Brain microvascular endothelial cell (primary cell): ENCODE measurements at regions not wholly inside any gene's neighbourhood (a gene's known extent, or its start where the extent isn't known, plus 50 kb on each side); places are given as distances from the start of the nearest gene placed in this dataset.

Experiments
- DNase-seq: peaks from one replicate; pipeline ENCODE4 v3.0.0-alpha.2; 2020
- H3K27ac ChIP-seq: fragments of 250-450 bp; sonication (Bioruptor Pico); 2 replicates; pipeline ENCODE4 v1.5.1; 2020; ENCODE audit warnings: mild to moderate bottlenecking, moderate library complexity
- H3K27me3 ChIP-seq: fragments of 250-450 bp; sonication (Bioruptor Pico); replicated peaks from 2 replicates; pipeline ENCODE4 v1.5.1; 2020; ENCODE audit warnings: mild to moderate bottlenecking
- H3K36me3 ChIP-seq: fragments of 250-450 bp; sonication (Bioruptor Pico); replicated peaks from 2 replicates; pipeline ENCODE4 v1.5.1; 2020; ENCODE audit warnings: mild to moderate bottlenecking
- H3K4me3 ChIP-seq: 2 replicates; pipeline ENCODE4 v1.5.1; 2011; ENCODE audit warnings: low read depth, mild to moderate bottlenecking, control low read depth, low read length, moderate library complexity
- CTCF ChIP-seq: IDR thresholded peaks from 2 replicates; pipeline ENCODE4 v1.5.1; 2011; ENCODE audit warnings: low read depth, mild to moderate bottlenecking, moderate library complexity, low read length, control low read depth, inconsistent platforms; ENCODE audit errors: missing control alignments
- in situ Hi-C: cut with HindIII; loops from 2 replicates; pipeline ENCODE4 v1.10.0; 2017; ENCODE audit warnings: low sequenced_read_pairs, low pct_ligation_motif_present

DNA sequence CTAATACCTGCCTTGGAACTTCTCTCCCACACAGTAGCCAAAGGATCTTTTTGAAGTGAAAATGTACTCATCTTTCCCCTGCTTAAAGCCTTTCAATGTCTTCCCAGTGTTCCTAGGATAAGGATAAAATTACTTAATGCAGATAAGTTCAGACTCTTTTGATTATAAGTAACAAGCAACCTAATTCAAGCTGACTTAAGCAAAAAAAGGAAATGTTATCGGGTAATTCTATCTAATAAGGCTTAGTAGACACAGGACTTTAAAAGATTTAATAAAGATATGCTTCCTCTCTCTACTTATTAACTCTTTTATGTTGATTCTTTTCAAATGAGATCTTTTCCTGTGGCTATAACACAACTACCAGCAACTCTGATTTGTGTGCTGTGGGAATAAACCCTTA lies 284.2 kb downstream of the OXSM start:
- Histone ChIP-seq H3K27me3 (no peaks in the 10 kb centered on the region), H3K27ac (no peak overlapping the region), H3K36me3 (no peaks in the 10 kb centered on the region), H3K4me3 (no peak overlapping the region)
- TF ChIP-seq CTCF: no peak
- DNase-seq: no peak
- in situ Hi-C loops: no loop called here

GRCh38 chr3:26078539-26078938 lies 288.6 kb downstream of the OXSM start:
- TF ChIP-seq CTCF: no peak
- no peaks in the 10 kb centered on the region for H3K36me3 ChIP-seq
- H3K4me3 ChIP-seq: no peak overlapping the region
- no peak for DNase-seq
- in situ Hi-C loops: no loop called here
- H3K27ac ChIP-seq: no peak overlapping the region
- no peaks in the 10 kb centered on the region for H3K27me3 ChIP-seq

- DNase-seq: no peak
- H3K36me3 ChIP-seq: no peaks in the 10 kb centered on the region
- in situ Hi-C loops: no loop called here
- H3K4me3 ChIP-seq: no peak overlapping the region
- TF ChIP-seq CTCF: no peak
- no peaks in the 10 kb centered on the region for H3K27me3 ChIP-seq
- H3K27ac ChIP-seq: no peak overlapping the region
These were observed 291.3 kb downstream of the OXSM start for GRCh38 chr3:26081166-26081565.

DNA sequence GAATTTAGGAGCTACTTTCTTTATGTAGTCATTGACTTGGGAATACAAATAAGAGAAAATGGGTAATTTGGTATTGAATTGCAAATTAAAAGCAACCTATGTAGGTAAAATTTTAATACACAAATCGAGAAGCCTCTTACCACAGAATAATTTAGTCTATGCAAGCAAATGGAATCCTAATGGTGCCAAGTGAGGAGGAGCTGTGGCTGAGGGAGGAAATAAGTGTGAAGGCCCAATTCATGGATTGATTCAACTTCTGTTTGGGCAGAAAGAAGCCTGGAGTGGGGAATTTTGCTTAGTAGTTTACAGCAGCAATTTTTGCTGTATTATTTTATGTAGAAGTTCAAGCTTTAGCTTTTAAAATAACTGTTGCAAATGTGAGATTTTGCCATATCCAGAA lies 291.9 kb downstream of the OXSM start:
- Histone ChIP-seq H3K36me3 (no peaks in the 10 kb centered on the region), H3K27ac (no peak overlapping the region), H3K4me3 (no peak overlapping the region), H3K27me3 (no peaks in the 10 kb centered on the region)
- in situ Hi-C loops: no loop called here
- no peak for TF ChIP-seq CTCF
- DNase-seq: no peak

DNA sequence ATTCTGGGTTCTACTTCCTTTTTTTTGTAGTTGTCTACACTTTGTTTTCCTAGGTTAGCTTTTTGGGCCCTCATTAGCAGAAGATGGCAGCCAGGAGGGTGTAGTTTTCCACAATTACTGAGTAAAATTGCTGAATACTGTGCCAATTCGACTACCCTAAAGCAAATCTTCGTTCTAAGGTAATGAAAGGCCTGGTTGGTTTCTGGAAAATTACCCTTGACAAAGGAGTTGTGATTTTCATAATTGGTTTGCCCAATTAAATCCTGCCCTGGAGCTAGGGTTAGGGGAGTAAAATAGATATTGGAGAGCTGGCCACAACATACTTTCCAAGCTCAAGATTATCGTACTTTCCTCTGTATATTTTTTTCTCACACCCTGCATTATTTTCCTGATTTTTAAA lies 293.0 kb downstream of the OXSM start:
- in situ Hi-C loops: no loop called here
- TF ChIP-seq CTCF: no peak
- no peaks in the 10 kb centered on the region for H3K36me3 ChIP-seq
- H3K27me3 ChIP-seq: no peaks in the 10 kb centered on the region
- DNase-seq: no peak
- H3K4me3 ChIP-seq: no peak overlapping the region
- no peak overlapping the region for H3K27ac ChIP-seq

GRCh38 chr3:26084629-26085028 lies 294.7 kb downstream of the OXSM start:
- Histone ChIP-seq H3K36me3 (no peaks in the 10 kb centered on the region), H3K4me3 (no peak overlapping the region), H3K27ac (no peak overlapping the region), H3K27me3 (no peaks in the 10 kb centered on the region)
- no peak for TF ChIP-seq CTCF
- in situ Hi-C loops: no loop called here
- DNase-seq: no peak
